ENCODE measurements at regions not wholly inside any gene's neighbourhood (a gene's known extent, or its start where the extent isn't known, plus 50 kb on each side); places are given as distances from the start of the nearest gene placed in this dataset.

DNA sequence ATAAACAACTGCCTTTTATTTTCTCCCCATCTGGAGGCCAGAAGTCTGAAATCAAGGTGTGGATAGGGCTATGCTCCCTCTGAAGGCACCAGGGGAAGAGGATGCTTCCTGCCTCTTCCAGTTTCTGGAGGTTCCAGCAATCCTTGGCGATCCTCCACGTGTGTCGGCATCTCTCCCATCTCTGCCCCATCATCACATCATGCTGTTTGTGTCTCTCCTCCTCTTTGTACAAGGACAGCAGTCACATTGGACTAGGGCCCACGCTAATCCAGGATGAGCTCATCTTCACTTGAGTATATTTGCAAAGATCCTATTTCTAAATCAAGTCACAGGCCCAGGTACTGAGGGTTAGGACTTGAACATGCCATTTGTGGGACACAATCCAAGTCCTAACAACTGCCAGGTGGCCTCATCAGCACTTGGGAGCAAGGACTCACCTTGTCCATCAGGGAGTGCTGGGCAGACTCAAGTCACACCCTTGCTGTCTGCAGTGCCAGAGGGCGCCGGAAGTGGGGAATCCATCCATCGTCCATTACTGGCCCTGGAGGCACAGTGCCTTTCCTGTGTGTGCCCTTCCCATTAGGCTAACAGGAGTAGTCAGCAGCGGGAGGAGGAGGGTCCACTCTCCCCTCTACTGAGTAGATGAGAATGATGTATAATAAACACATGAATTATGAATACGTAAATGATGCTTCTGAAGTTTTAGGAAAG, 185.4 kb upstream of the AJAP1 start:
- TF ChIP-seq, protein P1, sequence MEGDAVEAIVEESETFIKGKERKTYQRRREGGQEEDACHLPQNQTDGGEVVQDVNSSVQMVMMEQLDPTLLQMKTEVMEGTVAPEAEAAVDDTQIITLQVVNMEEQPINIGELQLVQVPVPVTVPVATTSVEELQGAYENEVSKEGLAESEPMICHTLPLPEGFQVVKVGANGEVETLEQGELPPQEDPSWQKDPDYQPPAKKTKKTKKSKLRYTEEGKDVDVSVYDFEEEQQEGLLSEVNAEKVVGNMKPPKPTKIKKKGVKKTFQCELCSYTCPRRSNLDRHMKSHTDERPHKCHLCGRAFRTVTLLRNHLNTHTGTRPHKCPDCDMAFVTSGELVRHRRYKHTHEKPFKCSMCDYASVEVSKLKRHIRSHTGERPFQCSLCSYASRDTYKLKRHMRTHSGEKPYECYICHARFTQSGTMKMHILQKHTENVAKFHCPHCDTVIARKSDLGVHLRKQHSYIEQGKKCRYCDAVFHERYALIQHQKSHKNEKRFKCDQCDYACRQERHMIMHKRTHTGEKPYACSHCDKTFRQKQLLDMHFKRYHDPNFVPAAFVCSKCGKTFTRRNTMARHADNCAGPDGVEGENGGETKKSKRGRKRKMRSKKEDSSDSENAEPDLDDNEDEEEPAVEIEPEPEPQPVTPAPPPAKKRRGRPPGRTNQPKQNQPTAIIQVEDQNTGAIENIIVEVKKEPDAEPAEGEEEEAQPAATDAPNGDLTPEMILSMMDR (IDR thresholded peaks at IDR 0.05), result no peak
- no peak for TF ChIP-seq POLR2A (IDR thresholded peaks at IDR 0.05)
- TF ChIP-seq EP300 (IDR thresholded peaks at IDR 0.05), result no peak

All from tibial nerve (tissue), 4 donors.